NCI-H345 (cell line): ENCODE measurements at regions not wholly inside any gene's neighbourhood (a gene's known extent, or its start where the extent isn't known, plus 50 kb on each side); places are given as distances from the start of the nearest gene placed in this dataset.
"Not testable (repeated sequence)": the region's sequence is repeated elsewhere in the genome, so short reads cannot be mapped to it uniquely, and the experiment has no call there.

Experiments
- DNase-seq: peaks from one replicate; lab custom pipeline; 2025; lab: John Stamatoyannopoulos, UW

DNA sequence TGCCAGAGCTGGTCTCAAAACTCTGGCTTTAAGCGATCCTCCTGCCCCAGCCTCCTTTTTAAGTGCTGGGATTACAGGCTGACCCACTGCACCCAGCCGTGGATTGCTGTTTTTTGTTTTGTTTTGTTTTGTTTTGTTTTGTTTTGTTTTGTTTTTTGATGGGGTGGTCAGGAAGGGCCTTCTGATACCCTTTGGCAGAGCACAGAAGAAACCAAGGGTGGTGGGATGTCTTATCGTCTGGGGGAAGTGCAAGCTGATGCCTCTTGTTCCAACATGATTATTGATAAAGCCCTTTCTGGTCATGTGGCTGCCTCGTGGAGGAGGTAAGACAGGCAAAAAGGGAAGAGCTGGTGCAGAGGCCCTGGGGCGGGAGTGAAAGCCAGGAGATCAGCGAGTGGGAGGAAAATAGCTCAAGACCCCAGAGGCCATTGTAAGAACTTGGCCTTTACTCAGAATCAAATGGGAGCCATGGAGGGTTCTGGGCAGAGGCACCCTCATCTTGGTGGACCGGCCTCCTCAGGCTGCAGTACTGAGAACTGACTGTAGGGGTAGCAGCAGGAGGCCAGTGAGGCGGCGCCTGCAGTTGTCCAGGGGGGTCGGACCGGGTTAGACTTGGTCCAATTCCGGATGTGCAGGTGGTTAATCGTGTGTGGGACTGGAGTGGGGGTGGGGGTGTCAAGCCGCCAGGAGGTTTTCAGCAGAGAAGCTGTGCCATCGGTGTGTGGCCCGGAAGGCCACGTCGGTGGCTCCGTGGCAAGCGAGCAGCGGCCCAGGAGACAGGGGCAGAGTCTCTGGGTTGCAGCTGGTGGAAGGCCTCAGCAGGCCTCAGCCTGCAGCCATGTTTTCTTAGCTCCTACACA is 84.4 kb upstream of the GSE1 start:
- no peak for DNase-seq

DNA sequence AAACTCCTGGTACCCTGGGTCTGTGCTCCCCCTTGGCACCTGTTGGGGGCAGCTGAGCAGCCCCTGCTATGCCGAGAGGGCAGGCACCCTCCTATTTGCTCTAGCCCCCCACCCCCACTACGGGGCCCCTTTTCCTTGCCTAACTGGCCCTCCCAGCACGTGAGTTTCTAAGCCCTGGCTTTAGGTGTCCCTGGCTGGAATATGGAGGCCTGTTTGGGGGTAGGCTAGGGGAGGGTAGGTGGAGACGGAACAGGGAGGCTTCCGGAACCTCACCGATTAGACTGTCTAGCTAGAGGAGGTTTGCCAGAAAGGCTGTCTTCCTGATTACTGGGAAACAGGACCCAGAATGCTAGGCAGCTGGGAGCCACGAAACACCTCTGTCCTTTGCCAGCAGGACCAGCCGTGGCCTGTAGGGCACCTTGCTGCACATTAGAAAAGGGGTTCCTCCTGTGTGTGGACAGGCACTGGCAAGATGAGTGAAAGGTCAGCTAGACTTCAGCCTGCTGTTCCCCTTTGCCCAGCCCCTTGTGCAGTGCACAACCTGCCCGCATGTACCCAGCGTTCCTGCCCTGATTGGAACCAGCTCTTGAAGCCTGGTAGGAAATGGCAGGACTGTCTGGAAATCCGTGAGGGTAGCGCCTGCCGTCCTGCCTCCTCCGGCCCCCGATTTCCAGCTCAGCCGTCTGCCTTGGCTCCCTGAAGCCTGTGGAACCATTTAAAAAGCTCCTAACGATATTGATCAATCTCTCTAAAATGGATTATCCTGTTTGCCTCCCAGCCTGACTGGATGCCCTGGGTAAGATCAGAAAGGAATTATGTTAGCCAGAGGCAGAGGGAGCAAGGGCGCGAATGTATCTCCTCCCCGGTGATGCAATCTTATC is 83.4 kb upstream of the GSE1 start:
- no peak for DNase-seq

DNA sequence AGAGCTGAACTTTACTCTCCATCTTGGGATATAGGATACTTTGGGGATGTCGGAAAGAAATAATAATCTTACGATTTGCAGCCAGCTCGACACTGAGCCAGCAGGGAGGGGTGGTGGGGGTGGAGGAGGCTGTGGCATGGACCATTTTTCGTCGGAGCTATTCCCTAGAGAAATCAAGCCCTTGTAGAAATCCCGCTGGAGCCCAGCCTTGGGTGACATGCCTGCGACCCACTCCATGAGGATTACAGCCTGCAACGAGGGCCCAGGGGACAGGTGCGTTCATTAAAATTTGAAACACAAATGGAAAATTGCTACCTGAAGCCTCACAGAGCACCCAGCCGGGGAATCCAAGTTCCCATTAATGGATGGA is 82.8 kb upstream of the GSE1 start:
- DNase-seq, result no peak

- no peak for DNase-seq
Measured at GRCh38 chr16:85531516-85531915, 81.6 kb upstream of the GSE1 start.

GRCh38 chr16:85532147-85532546 is 81.0 kb upstream of the GSE1 start:
- DNase-seq, result no peak

DNA sequence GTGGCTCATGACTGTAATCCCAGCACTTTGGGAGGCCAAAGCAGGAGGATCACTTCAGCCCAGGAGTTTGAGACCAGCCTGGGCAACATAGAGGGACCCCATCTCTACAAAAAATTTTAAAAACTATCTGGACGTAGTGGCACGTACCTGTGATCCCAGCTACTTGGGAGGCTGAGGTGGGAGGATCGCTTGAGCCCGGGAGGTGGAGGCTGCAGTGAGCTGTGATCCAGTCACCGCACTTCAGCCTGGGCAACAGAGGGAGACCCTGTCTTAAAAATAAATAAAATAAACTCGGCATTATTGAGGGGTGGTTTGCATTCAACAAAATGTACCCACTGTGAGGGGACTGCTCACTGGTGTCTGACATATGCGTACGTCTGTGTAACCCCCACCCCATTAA is 79.5 kb upstream of the GSE1 start:
- DNase-seq, result not testable (repeated sequence)

- DNase-seq, result no peak
Measured at GRCh38 chr16:85534536-85535351, 78.4 kb upstream of the GSE1 start.

GRCh38 chr16:85535352-85536072 is 77.6 kb upstream of the GSE1 start:
- no peak for DNase-seq

GRCh38 chr16:85536073-85536410 is 77.1 kb upstream of the GSE1 start:
- DNase-seq, result no peak

- no peak for DNase-seq
Measured at GRCh38 chr16:85536411-85537330, 76.5 kb upstream of the GSE1 start.

DNA sequence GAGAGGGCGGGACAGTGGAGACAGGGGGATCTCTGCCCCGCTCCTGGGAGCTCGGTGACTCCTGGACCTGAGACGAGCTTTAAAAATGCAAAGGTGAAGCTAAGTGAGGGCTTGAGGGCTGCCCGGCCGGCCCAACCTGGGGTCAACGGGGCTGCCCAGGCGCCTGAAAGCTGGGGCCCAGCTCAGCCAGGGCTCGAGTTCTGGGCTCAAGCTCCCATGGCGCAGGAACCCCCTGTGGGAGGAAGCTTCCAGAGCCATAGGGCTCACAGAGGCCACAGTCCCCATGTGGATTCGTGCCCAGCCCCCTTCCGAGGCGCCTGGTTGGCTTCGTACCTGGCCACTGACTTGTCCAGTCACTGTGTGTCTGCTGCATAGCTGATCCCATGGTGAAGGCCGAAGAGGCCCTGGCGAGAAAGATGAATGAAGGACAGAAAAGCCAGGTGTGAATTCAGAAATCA is 75.8 kb upstream of the GSE1 start:
- no peak for DNase-seq

DNA sequence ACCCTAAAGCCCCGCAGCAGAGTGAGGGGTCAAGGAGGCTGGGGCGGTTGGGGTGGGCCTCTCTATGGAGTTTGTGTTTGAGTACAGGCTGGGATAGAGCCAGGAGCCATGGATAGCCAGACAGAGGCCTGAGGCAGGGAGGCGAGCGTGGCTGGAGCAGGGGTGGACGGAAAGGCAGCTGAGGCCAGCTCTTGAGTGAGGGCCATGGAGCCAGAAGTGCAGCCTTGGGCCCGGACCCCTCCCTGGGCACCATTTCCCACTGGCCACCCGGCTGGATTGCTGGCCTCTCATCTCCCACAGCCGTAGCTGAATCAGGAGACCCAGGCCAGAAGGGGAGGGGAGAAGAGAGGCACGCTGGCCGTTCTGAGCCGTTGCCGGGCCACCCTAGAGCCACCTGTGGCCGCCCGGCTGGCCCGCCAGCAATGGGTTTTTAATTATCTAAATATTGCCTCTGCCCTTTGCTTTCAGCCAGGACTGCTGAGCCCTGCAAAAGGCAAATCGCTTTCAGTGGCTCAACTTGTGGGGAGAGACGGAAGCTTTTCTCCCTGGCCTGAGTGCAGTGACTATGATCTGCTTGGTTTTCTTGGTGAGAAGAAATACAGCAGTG is 75.2 kb upstream of the GSE1 start:
- no peak for DNase-seq

DNA sequence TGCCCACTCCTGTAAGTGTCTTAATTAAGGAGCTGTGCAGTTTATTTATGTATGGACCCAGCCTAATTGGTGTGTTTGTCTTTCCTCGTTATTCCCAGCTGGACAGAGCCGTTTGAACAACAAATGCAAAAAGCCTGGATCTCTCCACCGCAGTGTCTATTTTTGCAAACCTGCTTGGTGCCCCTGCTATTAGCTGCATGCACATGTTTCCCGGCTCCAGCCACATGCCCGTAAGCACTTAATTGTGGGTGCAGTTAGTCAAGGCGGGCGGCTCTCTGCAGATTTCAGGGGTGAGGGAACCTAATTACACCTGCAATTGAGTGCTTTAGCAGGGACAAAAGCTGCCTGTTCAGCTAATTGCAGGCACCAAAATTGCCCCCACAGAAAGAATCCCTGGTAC is 74.0 kb upstream of the GSE1 start:
- DNase-seq, result no peak

DNA sequence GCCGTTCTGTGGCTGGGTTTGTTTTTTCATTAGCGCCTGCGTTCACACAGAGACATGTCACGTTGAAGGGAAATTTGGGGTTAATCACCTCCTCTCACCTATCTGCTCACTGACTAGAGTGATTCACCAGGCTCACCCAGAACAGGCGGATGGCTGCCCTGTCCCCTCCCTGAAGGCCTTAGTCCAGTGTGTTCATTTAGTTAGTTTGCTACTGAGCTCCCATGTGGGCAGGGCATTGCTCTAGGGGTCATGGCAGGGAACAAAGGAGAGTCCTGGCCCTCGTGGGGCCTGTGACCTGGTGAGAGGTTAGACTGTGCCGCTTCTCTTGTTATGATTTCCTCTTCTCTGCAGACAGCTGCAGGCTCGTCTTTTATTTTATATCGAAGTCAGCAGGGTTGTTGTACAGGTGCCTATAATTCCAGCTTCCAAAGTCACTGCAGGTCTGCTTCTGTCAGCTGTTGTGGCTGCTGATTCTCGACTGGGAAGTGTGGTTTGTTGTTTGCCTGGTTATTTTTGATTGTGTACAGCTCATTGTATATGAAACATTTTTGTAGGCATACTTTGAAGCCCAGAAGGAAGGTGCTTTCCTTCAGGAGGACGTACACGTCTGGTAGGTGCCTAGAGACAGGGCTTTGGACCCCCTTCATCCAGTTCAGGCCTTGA is 73.4 kb upstream of the GSE1 start:
- DNase-seq, result no peak

GRCh38 chr16:85541181-85541580 is 71.9 kb upstream of the GSE1 start:
- DNase-seq, result peak; percentile 51

- no peak for DNase-seq
Measured at GRCh38 chr16:85541619-85541979, 71.5 kb upstream of the GSE1 start.

GRCh38 chr16:85541980-85542900 is 70.9 kb upstream of the GSE1 start:
- DNase-seq, result no peak

GRCh38 chr16:85543536-85543935 is 69.6 kb upstream of the GSE1 start:
- DNase-seq, result no peak

GRCh38 chr16:85544016-85544415 is 69.1 kb upstream of the GSE1 start:
- no peak for DNase-seq
